PFSK-1 (cell line): ENCODE measurements at regions not wholly inside any gene's neighbourhood (a gene's known extent, or its start where the extent isn't known, plus 50 kb on each side); places are given as distances from the start of the nearest gene placed in this dataset.

ENCODE experiments used
- FOXP2 ChIP-seq: optimal IDR thresholded peaks from 2 replicates; pipeline ENCODE3; 2011; ENCODE audit warnings: borderline replicate concordance, control low read depth, inconsistent platforms; ENCODE audit not compliant: insufficient read depth; ENCODE audit errors: extremely low read length, extremely low read depth
- POLR2AphosphoS5 ChIP-seq: IDR thresholded peaks from 2 replicates; pipeline ENCODE4 v1.6.1; 2012; ENCODE audit warnings: low read depth, mild to moderate bottlenecking, control low read depth, low read length, moderate library complexity
- TAF1 ChIP-seq: IDR thresholded peaks from 2 replicates; pipeline ENCODE4 v1.6.1; 2012; ENCODE audit warnings: low read length, control low read depth, borderline replicate concordance; ENCODE audit not compliant: insufficient read depth
- TF ChIP-seq, protein P1 (sequence below), 2 experiments: IDR thresholded peaks; 2 replicates each; pipeline versions ENCODE4 v1.6.1 to v1.8.0; 2011 to 2012; ENCODE audit warnings: low read depth in 2 of 2, low read length in 2 of 2, control low read depth in 1 of 2, inconsistent platforms in 1 of 2, mild to moderate bottlenecking in 1 of 2, moderate library complexity in 1 of 2; ENCODE audit not compliant: insufficient read depth in 1 of 2

DNA sequence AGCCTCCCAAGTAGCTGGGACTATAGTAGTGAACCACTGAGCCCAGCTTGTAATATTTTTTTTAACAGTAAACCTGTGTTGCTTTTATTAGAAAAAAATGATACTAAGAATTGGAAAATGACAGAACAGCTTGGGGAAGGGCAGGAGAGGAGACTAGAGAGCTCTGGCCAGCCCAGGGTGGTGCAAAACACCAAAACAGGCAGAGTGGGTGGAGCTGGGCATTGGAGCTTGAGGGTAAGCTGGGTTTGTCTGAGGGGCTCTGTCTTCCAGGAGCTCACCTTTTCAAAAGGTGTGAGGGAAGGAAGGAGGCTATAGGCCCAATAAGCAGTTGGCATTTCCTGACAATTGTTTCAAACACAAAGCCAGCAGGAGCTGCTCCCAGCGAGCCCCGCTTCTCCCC, 75.2 kb upstream of the DUSP5 start:
- TF ChIP-seq POLR2AphosphoS5 (no peak), FOXP2 (no peak), TAF1 (no peak)
- TF ChIP-seq, protein P1, sequence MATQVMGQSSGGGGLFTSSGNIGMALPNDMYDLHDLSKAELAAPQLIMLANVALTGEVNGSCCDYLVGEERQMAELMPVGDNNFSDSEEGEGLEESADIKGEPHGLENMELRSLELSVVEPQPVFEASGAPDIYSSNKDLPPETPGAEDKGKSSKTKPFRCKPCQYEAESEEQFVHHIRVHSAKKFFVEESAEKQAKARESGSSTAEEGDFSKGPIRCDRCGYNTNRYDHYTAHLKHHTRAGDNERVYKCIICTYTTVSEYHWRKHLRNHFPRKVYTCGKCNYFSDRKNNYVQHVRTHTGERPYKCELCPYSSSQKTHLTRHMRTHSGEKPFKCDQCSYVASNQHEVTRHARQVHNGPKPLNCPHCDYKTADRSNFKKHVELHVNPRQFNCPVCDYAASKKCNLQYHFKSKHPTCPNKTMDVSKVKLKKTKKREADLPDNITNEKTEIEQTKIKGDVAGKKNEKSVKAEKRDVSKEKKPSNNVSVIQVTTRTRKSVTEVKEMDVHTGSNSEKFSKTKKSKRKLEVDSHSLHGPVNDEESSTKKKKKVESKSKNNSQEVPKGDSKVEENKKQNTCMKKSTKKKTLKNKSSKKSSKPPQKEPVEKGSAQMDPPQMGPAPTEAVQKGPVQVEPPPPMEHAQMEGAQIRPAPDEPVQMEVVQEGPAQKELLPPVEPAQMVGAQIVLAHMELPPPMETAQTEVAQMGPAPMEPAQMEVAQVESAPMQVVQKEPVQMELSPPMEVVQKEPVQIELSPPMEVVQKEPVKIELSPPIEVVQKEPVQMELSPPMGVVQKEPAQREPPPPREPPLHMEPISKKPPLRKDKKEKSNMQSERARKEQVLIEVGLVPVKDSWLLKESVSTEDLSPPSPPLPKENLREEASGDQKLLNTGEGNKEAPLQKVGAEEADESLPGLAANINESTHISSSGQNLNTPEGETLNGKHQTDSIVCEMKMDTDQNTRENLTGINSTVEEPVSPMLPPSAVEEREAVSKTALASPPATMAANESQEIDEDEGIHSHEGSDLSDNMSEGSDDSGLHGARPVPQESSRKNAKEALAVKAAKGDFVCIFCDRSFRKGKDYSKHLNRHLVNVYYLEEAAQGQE (IDR thresholded peaks at IDR 0.05; ENCODE audit: insufficient read depth in 1 of 2, low read depth in 2 of 2, low read length in 2 of 2) = no peak
